ENCODE measurements at regions not wholly inside any gene's neighbourhood (a gene's known extent, or its start where the extent isn't known, plus 50 kb on each side); places are given as distances from the start of the nearest gene placed in this dataset.

- no peak for DNase-seq
Observed at GRCh38 chr1:96334236-96334557, 387.4 kb upstream of the PTBP2 start.

GRCh38 chr1:96338622-96339021, 383.0 kb upstream of the PTBP2 start:
- no peak for DNase-seq

- no peak for DNase-seq
Observed at GRCh38 chr1:96340686-96341085, 380.9 kb upstream of the PTBP2 start.

GRCh38 chr1:96346719-96347118, 374.9 kb upstream of the PTBP2 start:
- DNase-seq = no peak

GRCh38 chr1:96349896-96350295, 371.7 kb upstream of the PTBP2 start:
- no peak for DNase-seq

GRCh38 chr1:96352733-96353132, 368.9 kb upstream of the PTBP2 start:
- no peak for DNase-seq

GRCh38 chr1:96355521-96355920, 366.1 kb upstream of the PTBP2 start:
- no peak for DNase-seq

GRCh38 chr1:96355961-96356360, 365.6 kb upstream of the PTBP2 start:
- DNase-seq = no peak

GRCh38 chr1:96357141-96357765, 364.3 kb upstream of the PTBP2 start:
- DNase-seq = no peak

- no peak for DNase-seq
Observed at GRCh38 chr1:96358057-96358456, 363.5 kb upstream of the PTBP2 start.

- no peak for DNase-seq
Observed at GRCh38 chr1:96360036-96360795, 361.4 kb upstream of the PTBP2 start.

- no peak for DNase-seq
Observed at GRCh38 chr1:96361271-96361856, 360.2 kb upstream of the PTBP2 start.

GRCh38 chr1:96361961-96362360, 359.6 kb upstream of the PTBP2 start:
- no peak for DNase-seq

GRCh38 chr1:96362623-96363022, 359.0 kb upstream of the PTBP2 start:
- DNase-seq = no peak

GRCh38 chr1:96363826-96364225, 357.8 kb upstream of the PTBP2 start:
- no peak for DNase-seq

- DNase-seq = no peak
Observed at GRCh38 chr1:96364576-96364975, 357.0 kb upstream of the PTBP2 start.

GRCh38 chr1:96365076-96365475, 356.5 kb upstream of the PTBP2 start:
- DNase-seq = no peak

GRCh38 chr1:96365596-96366390, 355.8 kb upstream of the PTBP2 start:
- DNase-seq = no peak

GRCh38 chr1:96366516-96366915, 355.1 kb upstream of the PTBP2 start:
- no peak for DNase-seq

GRCh38 chr1:96367791-96368190, 353.8 kb upstream of the PTBP2 start:
- DNase-seq = no peak

GRCh38 chr1:96370757-96371156, 350.8 kb upstream of the PTBP2 start:
- no peak for DNase-seq

GRCh38 chr1:96372881-96373280, 348.7 kb upstream of the PTBP2 start:
- DNase-seq = no peak

GRCh38 chr1:96374076-96374762, 347.4 kb upstream of the PTBP2 start:
- DNase-seq = no peak
